SW 1271 (cell line): ENCODE measurements at regions not wholly inside any gene's neighbourhood (a gene's known extent, or its start where the extent isn't known, plus 50 kb on each side); places are given as distances from the start of the nearest gene placed in this dataset.

Source experiments
- DNase-seq, 2 experiments: peaks; one replicate each; lab custom pipeline; 2025; lab: John Stamatoyannopoulos, UW

- DNase-seq: no peak
Observed at GRCh38 chr2:220981926-220982325, 590.2 kb downstream of the EPHA4 start.

DNA sequence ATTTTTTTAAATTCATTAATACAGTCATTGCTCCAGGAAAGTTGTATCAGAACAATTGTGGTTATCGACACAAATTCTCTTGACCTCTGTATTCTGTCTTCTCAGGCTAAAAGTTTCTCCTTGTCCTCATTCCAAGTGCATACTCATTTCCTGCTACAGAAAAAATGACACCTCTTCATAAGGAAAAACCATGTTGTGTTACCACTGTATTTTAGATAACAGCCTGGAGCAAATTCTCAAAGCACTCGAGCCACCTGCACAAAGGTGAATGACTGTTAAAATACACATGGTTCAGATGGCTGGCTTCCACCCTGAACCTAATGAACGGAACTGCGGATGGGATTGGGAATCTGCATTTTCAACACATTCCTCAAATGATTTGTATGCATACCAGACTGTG, 586.5 kb downstream of the EPHA4 start:
- DNase-seq: no peak

- DNase-seq: no peak
Observed at GRCh38 chr2:220987839-220988238, 584.3 kb downstream of the EPHA4 start.

DNA sequence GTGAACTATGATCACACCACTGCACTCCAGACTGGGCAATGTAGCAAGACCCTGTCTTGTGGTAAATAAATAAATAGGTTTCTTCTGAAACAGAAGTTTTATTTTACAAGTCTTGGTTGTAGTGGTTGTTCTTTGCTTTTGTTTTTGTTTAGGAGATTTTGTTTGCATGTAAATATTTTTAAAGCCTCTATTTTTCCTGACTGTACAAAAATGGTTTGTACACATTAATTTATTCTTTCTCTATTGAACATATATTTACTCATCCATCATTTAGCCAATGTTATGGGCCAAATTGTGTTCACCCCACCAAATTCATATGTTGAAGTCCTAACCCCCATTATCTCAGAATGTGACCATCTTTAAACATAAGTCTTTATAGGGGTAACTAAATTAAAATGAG, 580.1 kb downstream of the EPHA4 start:
- no peak for DNase-seq

- DNase-seq: no peak
Observed at GRCh38 chr2:220994846-220995245, 577.3 kb downstream of the EPHA4 start.

DNA sequence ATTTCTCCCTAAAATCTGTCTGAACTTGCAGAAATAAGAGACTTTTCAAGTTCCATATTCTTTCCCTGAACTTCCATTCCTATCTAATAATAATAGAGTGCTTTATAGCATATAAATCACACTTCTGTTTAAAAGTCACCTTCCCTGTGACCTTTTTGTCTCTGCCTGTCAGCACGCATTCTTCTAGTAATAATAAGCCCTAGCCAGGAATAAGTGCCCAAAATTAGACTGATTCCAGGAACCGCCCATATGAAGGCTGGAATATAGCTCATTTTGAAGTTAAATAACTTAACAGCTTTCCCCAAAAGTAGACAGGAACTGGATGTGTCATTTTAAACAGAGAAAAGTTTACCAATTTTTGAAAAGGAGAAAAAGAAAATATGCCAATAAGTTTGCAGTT, 576.5 kb downstream of the EPHA4 start:
- no peak for DNase-seq

GRCh38 chr2:220998156-220998555, 573.9 kb downstream of the EPHA4 start:
- DNase-seq: no peak

GRCh38 chr2:220999356-220999755, 572.7 kb downstream of the EPHA4 start:
- no peak for DNase-seq

GRCh38 chr2:221001381-221001801, 570.7 kb downstream of the EPHA4 start:
- DNase-seq: no peak

DNA sequence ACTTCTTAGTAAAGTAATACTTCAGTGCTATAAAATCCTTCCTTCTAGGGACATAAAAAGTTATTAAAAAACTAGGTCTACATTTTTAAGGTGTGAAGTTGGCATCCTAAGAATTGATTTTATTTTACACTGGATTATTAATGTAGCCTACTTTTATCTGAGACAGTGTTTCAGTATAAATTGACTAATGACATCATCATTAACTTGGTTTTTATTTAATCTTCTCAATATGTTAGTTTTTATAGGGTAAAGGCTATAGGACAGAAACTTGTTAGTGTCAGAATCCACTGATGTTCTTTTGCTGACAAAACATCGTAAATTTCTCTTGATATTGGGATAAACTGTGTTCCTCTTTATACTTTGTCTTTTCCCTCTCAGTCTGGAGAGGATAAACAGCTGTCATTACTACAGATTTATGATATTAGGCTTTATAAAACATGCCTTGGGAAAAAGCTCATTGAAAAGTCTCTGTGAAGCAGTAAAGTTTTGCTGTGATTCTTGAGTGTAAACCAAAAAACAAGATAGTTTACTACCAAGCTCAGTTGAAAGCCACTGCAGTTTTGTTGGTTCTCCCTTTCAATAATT, 569.9 kb downstream of the EPHA4 start:
- DNase-seq: no peak

DNA sequence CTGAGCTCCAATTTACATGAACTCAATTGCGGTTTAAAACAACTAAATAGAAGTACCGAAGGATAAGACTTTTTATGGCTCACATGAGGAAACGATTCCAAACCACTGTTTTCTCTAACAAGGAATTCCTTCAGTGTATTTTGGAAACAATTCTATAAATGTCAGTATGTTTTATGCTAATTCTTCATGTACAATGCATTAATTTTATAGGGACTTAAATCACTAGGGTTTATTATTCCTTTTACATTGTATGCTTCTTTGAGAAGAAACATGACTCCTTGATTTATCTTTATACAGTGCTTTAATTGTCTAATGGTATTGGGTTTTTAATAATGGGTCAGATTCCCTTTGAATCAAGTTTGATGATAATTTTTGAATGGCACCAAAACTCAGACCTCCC, 566.8 kb downstream of the EPHA4 start:
- DNase-seq: no peak

DNA sequence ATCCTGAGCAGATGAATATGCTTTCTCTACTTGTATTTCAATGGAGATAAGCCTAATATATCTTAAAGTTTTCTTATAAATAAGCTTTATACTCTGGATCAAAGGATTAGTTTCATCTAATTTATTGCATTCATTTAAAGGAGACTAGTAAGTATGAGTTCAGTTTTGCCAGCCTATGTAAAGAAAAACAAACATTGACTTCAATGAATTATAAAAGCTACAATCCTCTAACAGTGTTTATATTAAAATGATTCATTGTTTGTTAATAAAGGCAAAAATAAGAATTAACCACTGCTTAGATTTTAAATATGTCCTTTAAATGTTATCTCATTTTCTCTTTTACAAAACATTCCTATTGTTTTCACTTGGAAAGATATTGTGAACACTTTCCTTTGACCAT, 566.0 kb downstream of the EPHA4 start:
- DNase-seq: no peak

DNA sequence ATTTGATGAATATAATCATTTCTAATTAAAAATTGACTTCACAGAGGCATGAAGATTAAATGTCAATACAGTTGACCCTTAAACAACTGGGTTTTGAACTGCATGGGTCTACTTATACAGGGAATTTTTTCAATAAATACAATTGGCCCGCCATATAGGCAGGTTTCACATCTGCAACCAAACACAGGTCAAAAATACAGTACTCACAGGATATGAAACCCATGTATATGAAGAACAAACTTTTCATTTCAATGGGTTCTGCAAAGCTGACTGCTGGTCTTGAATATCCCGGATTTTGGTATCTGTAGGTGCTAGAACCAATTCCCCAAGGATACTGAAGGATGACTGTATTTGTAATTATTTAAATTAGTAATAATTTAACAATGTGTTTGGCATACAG, 555.6 kb downstream of the EPHA4 start:
- no peak for DNase-seq

- no peak for DNase-seq
Observed at GRCh38 chr2:221018262-221018661, 553.8 kb downstream of the EPHA4 start.

- no peak for DNase-seq
Observed at GRCh38 chr2:221019668-221020067, 552.4 kb downstream of the EPHA4 start.

DNA sequence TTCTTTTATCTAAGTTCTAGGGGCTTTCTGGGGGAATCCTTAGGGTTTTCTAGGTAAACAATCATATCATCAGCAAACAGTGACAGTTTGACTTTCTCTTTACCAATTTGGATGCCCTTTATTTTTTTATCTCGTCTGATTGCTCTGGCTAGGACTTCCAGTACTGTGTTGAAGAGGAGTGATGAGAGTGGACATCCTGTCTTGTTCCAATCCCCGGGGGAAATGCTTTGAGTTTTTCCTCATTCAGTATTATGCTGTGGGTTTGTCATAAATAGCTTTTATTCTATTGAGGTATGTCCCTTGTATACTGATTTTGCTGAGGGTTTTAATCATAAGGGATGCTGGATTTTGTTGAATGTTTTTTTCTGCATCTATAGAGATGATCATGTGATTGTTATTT, 549.5 kb downstream of the EPHA4 start:
- DNase-seq: no peak

- no peak for DNase-seq
Observed at GRCh38 chr2:221025398-221025797, 546.7 kb downstream of the EPHA4 start.

DNA sequence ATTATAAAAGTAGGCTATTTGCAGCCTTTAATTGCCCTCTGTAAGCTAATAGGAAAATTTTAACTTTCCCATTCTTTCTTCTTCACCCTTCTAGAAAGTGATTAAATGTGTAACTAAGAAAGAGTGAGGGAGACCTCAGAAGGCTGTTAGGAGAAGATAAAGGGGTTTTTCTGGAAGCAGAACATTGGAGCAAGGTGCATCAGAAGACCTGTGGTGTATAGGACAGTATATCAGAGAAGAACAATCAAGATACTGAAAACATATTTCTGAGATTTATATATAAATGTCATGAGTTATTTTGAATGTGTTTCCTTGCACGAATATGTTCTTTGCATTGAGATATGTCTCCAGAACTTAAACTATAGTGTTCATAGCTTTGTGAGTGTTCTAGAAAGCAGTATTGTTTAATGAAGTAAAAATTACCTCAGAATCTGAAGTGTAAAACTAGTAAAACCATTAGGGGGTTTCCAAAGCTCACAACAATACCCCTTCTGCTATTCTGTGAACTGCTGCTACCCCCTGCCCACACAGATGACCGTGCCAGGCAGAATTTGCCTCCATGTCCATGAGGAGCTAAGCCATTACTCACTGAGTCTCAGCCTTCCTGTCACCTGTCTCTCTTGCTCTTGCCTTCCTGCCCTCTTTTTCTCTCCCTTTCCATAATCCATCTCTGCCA, 537.9 kb downstream of the EPHA4 start:
- DNase-seq: no peak

- DNase-seq: no peak
Observed at GRCh38 chr2:221034973-221035372, 537.1 kb downstream of the EPHA4 start.

GRCh38 chr2:221042926-221043325, 529.2 kb downstream of the EPHA4 start:
- DNase-seq: no peak

DNA sequence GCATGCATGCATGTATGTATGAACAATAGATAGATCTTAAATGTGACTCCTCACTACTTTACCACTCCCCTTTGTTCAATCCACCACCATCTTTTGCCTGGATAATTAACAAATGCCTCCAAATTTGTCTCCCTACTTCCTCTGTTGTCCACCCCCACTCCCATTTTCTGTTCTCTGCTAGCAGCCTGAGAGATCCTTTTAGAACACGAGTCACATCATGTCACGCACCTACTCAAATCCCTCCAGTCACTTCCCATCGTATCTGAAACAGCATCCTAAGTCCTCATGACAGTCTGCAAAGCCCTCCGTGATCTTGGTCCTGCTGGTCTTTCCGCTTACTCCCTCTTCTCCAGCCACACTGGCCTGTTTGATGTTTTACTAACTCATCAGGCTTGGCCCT, 527.3 kb downstream of the EPHA4 start:
- DNase-seq: no peak

DNA sequence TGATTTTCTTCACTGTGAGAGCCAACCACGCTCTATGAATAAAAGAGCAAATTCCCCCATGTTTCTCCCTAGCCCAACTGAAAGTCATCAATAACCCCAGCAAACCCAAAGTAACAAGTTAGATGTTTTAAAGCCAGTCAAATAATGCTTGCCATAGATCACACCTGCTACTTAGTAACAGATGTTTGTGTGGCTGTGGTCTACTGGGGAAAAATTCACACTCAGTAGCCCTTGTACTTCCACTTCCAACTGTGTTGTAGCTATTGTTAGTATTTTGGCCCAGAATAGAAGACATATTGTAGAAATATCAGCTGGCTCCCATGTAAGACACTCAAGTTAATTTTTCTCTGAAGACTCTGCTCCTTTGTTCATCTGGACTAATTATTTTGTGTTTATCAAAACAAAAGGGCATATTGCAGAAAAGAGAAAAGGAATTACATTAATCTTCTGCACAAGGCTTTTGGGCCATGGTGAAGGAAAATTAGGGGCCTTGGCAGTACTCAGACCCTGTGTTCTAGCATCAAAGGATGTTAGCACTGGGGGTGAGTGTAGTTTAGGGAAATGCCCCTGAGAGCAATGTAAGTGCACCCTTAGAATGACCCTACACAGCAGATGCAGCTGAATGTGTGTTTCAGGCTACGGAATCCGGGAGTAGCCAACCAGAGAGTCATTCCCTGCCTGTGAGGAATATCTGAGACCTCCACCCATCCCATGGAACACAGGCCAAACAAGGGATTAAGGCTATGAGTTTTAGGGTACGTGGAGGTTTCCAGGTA, 521.9 kb downstream of the EPHA4 start:
- DNase-seq: no peak

GRCh38 chr2:221051162-221051561, 520.9 kb downstream of the EPHA4 start:
- DNase-seq: no peak
